WTC11 (cell line): ENCODE measurements at regions not wholly inside any gene's neighbourhood (a gene's known extent, or its start where the extent isn't known, plus 50 kb on each side); places are given as distances from the start of the nearest gene placed in this dataset.

ENCODE experiments used
- ATAC-seq: fragments of 200-7000 bp; cut with Tn5 transposase; 2 replicates; pipeline ENCODE4 v1.10.0; 2021; ENCODE audit warnings: mild to moderate bottlenecking, moderate library complexity
- CTCF ChIA-PET: fragments of 300-600 bp; sonication (Branson Sonifier 250); formaldehyde crosslinking; loops from one replicate; lab custom pipeline; 2021; ENCODE audit warnings: antibody characterized with exemption; lab: Charles Lee
- POLR2A ChIA-PET: fragments of 350-600 bp; sonication (Branson Sonifier 250); formaldehyde crosslinking; loops from one replicate; lab custom pipeline; 2021; ENCODE audit warnings: antibody characterized with exemption; lab: Charles Lee
- DNase-seq: peaks from one replicate; pipeline ENCODE4 v3.0.0; 2021; ENCODE audit warnings: low spot score
- H3K27ac Mint-ChIP-seq: 2 replicates; pipeline ENCODE4 v1.8.0; 2021; ENCODE audit warnings: mixed read lengths
- H3K27me3 Mint-ChIP-seq: 2 replicates; pipeline ENCODE4 v1.8.0; 2021; ENCODE audit warnings: low read depth, mild to moderate bottlenecking, moderate library complexity, mixed read lengths
- H3K36me3 Mint-ChIP-seq: 2 replicates; pipeline ENCODE4 v1.8.0; 2021; ENCODE audit warnings: mixed read lengths
- H3K4me1 Mint-ChIP-seq: 2 replicates; pipeline ENCODE4 v1.8.0; 2022; ENCODE audit warnings: mixed read lengths
- H3K4me3 Mint-ChIP-seq: 2 replicates; pipeline ENCODE4 v1.8.0; 2021; ENCODE audit warnings: mild to moderate bottlenecking, moderate library complexity, mixed read lengths
- H3K9me3 Mint-ChIP-seq: 2 replicates; pipeline ENCODE4 v1.8.0; 2021; ENCODE audit warnings: mixed read lengths
- ATF6 ChIP-seq: sonication (generic); formaldehyde crosslinking; IDR thresholded peaks from 2 replicates; pipeline ENCODE4 v1.8.1; 2023; ENCODE audit warnings: mild to moderate bottlenecking, missing genetic modification reagents
- EMX1 ChIP-seq: fragments of 250-450 bp; sonication (Bioruptor Pico); IDR thresholded peaks from 2 replicates; pipeline ENCODE4 v1.8.0; 2021; ENCODE audit warnings: mild to moderate bottlenecking
- FOXJ3 ChIP-seq: sonication (generic); formaldehyde crosslinking; IDR thresholded peaks from 2 replicates; pipeline ENCODE4 v1.9.0; 2021; ENCODE audit warnings: missing genetic modification reagents, mild to moderate bottlenecking, borderline replicate concordance
- GTF2I ChIP-seq: fragments of 250-450 bp; sonication (Bioruptor Pico); conservative IDR thresholded peaks from 2 replicates; pipeline ENCODE4 v1.4.0; 2021; ENCODE audit warnings: mild to moderate bottlenecking
- MYBL2 ChIP-seq: sonication (generic); formaldehyde crosslinking; IDR thresholded peaks from 2 replicates; pipeline ENCODE4 v1.8.1; 2023; ENCODE audit warnings: mild to moderate bottlenecking, moderate library complexity, missing genetic modification reagents
- NR1H2 ChIP-seq: sonication (generic); formaldehyde crosslinking; IDR thresholded peaks from 2 replicates; pipeline ENCODE4 v1.9.0; 2021; ENCODE audit warnings: mild to moderate bottlenecking, moderate library complexity, missing genetic modification reagents
- OVOL2 ChIP-seq: fragments of 250-450 bp; sonication (Bioruptor Pico); IDR thresholded peaks from 2 replicates; pipeline ENCODE4 v1.9.0; 2021; ENCODE audit warnings: mild to moderate bottlenecking, borderline replicate concordance
- PREB ChIP-seq: sonication (generic); formaldehyde crosslinking; IDR thresholded peaks from 2 replicates; pipeline ENCODE4 v1.8.1; 2022; ENCODE audit warnings: mild to moderate bottlenecking, missing genetic modification reagents, moderate library complexity, borderline replicate concordance
- SMAD3 ChIP-seq: sonication (generic); formaldehyde crosslinking; IDR thresholded peaks from 2 replicates; pipeline ENCODE4 v1.8.0; 2022; ENCODE audit warnings: missing genetic modification reagents, mild to moderate bottlenecking, borderline replicate concordance
- TCF7 ChIP-seq: sonication (generic); formaldehyde crosslinking; IDR thresholded peaks from 2 replicates; pipeline ENCODE4 v1.8.0; 2022; ENCODE audit warnings: mild to moderate bottlenecking, low read depth, missing genetic modification reagents, moderate library complexity
- ZBTB21 ChIP-seq: sonication (generic); formaldehyde crosslinking; IDR thresholded peaks from 2 replicates; pipeline ENCODE4 v1.8.1; 2023; ENCODE audit warnings: mild to moderate bottlenecking, missing genetic modification reagents, borderline replicate concordance
- ZNF121 ChIP-seq: sonication (generic); formaldehyde crosslinking; IDR thresholded peaks from 2 replicates; pipeline ENCODE4 v1.8.0; 2023; ENCODE audit warnings: missing genetic modification reagents
- ZNF317 ChIP-seq: sonication (generic); formaldehyde crosslinking; IDR thresholded peaks from 2 replicates; pipeline ENCODE4 v1.8.1; 2023; ENCODE audit warnings: low read depth, mild to moderate bottlenecking, moderate library complexity, missing genetic modification reagents, borderline replicate concordance
- ZNF396 ChIP-seq: fragments of 250-450 bp; sonication (Bioruptor Pico); IDR thresholded peaks from 2 replicates; pipeline ENCODE4 v1.8.0; 2021; ENCODE audit warnings: mild to moderate bottlenecking, moderate library complexity, borderline replicate concordance
- ZNF416 ChIP-seq: fragments of 250-450 bp; sonication (Bioruptor Pico); IDR thresholded peaks from 2 replicates; pipeline ENCODE4 v1.9.0; 2021; ENCODE audit warnings: mild to moderate bottlenecking, inconsistent platforms
- ZNF423 ChIP-seq: fragments of 250-450 bp; sonication (Bioruptor Pico); IDR thresholded peaks from 2 replicates; pipeline ENCODE4 v2.1.2; 2022; ENCODE audit warnings: mild to moderate bottlenecking, moderate library complexity
- ZNF512 ChIP-seq: sonication (generic); formaldehyde crosslinking; IDR thresholded peaks from 2 replicates; pipeline ENCODE4 v1.8.1; 2022; ENCODE audit warnings: missing genetic modification reagents, borderline replicate concordance
- TF ChIP-seq, protein P1 (sequence below): sonication (generic); formaldehyde crosslinking; IDR thresholded peaks from 2 replicates; pipeline ENCODE4 v1.8.0; 2022; ENCODE audit warnings: mild to moderate bottlenecking, missing genetic modification reagents
- TF ChIP-seq, protein P2 (sequence below): sonication (generic); formaldehyde crosslinking; IDR thresholded peaks from 2 replicates; pipeline ENCODE4 v1.8.1; 2023; ENCODE audit warnings: mild to moderate bottlenecking, missing genetic modification reagents
- TF ChIP-seq, protein P3 (sequence below): sonication (generic); formaldehyde crosslinking; IDR thresholded peaks from 2 replicates; pipeline ENCODE4 v1.8.0; 2022; ENCODE audit warnings: mild to moderate bottlenecking, missing genetic modification reagents

DNA sequence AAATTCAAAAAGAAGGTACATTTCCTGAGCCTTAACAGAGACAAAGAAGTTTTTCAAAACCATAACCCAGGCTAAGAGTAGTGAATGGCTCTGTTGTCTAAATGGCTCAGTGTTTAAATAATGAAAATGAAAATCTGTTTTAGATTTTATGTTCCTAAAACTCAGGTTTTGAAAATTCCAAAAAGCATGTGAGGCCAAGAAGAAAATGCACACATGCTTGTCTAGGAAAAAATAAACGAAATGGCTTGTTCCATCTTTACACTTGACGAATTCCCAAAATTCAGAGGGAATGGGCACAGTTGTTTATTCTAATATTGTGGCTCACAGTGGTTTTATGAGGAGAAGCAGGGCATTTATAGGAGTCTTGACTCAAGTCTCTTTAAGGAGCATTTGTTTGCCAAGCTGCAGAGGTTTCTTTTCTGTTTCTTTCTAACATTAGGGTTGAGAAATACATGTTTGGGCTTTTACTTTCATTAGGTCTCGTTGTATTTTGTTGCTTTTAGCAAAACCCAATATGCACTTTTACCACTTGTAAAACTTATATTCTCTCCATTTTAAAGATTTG lies 527.6 kb upstream of the ANKRD30A start (continued):
- TF ChIP-seq, protein P1, sequence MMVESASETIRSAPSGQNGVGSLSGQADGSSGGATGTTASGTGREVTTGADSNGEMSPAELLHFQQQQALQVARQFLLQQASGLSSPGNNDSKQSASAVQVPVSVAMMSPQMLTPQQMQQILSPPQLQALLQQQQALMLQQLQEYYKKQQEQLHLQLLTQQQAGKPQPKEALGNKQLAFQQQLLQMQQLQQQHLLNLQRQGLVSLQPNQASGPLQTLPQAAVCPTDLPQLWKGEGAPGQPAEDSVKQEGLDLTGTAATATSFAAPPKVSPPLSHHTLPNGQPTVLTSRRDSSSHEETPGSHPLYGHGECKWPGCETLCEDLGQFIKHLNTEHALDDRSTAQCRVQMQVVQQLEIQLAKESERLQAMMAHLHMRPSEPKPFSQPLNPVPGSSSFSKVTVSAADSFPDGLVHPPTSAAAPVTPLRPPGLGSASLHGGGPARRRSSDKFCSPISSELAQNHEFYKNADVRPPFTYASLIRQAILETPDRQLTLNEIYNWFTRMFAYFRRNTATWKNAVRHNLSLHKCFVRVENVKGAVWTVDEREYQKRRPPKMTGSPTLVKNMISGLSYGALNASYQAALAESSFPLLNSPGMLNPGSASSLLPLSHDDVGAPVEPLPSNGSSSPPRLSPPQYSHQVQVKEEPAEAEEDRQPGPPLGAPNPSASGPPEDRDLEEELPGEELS (CRISPR knock-in tag), result no peak
- TF ChIP-seq FOXJ3 (CRISPR knock-in tag), result no peak
- TF ChIP-seq, protein P2, sequence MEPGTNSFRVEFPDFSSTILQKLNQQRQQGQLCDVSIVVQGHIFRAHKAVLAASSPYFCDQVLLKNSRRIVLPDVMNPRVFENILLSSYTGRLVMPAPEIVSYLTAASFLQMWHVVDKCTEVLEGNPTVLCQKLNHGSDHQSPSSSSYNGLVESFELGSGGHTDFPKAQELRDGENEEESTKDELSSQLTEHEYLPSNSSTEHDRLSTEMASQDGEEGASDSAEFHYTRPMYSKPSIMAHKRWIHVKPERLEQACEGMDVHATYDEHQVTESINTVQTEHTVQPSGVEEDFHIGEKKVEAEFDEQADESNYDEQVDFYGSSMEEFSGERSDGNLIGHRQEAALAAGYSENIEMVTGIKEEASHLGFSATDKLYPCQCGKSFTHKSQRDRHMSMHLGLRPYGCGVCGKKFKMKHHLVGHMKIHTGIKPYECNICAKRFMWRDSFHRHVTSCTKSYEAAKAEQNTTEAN (CRISPR knock-in tag), result no peak
- no peak for TF ChIP-seq SMAD3 (CRISPR knock-in tag)

DNA sequence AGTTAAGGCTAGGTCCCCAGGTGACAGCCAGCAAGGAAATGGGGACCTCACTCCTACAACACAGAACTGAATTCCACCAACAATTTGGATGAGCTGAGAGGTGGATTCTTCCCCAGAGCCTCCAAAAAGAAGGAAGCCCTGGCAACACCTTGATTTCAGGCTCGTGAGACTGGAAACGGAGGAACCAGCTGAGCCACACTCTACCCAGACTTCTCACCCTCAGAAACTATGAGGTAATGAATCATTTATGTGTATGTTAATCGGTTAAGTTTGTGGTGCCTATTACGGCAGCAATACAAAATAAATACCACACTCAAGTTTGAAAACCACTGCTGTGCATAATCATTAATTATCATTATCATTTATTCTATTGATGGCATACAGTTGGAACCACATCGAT lies 532.4 kb upstream of the ANKRD30A start:
- Mint-ChIP-seq H3K9me3 (peaks cover 16% of the 10 kb centered on the region), H3K27me3 (no peaks in the 10 kb centered on the region), H3K27ac (no peak overlapping the region), H3K4me1 (0 out of 2 replicates have a peak, but pooled peaks cover 4% of the 10 kb centered on the region), H3K4me3 (no peak overlapping the region), H3K36me3 (no peaks in the 10 kb centered on the region)
- TF ChIP-seq PREB (CRISPR knock-in tag), result no peak
- TF ChIP-seq, protein P3, sequence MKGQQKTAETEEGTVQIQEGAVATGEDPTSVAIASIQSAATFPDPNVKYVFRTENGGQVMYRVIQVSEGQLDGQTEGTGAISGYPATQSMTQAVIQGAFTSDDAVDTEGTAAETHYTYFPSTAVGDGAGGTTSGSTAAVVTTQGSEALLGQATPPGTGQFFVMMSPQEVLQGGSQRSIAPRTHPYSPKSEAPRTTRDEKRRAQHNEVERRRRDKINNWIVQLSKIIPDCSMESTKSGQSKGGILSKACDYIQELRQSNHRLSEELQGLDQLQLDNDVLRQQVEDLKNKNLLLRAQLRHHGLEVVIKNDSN (CRISPR knock-in tag), result no peak
- no peak for TF ChIP-seq ZNF512
- TF ChIP-seq TCF7, result no peak
- no peak for TF ChIP-seq ZNF396
- no peak for TF ChIP-seq ZBTB21 (CRISPR knock-in tag)
- TF ChIP-seq NR1H2 (CRISPR knock-in tag), result no peak
- TF ChIP-seq ZNF416 (CRISPR knock-in tag), result no peak
- no peak for TF ChIP-seq ATF6 (CRISPR knock-in tag)
- TF ChIP-seq ZNF423 (CRISPR knock-in tag), result no peak
- TF ChIP-seq GTF2I, result no peak
- no peak for TF ChIP-seq EMX1 (CRISPR knock-in tag)
- TF ChIP-seq ZNF317 (CRISPR knock-in tag), result no peak
- TF ChIP-seq ZNF121 (CRISPR knock-in tag), result no peak
- TF ChIP-seq MYBL2 (CRISPR knock-in tag), result no peak
- no peak for TF ChIP-seq OVOL2 (CRISPR knock-in tag)
- CTCF ChIA-PET, result no interaction called here
- ATAC-seq, result no peak
- POLR2A ChIA-PET, result no interaction called here
- no peak for DNase-seq
